WTC11 (cell line): ENCODE measurements at regions not wholly inside any gene's neighbourhood (a gene's known extent, or its start where the extent isn't known, plus 50 kb on each side); places are given as distances from the start of the nearest gene placed in this dataset.

Experiments
- ATAC-seq: fragments of 200-7000 bp; cut with Tn5 transposase; 2 replicates; pipeline ENCODE4 v1.10.0; 2021; ENCODE audit warnings: mild to moderate bottlenecking, moderate library complexity
- CTCF ChIA-PET: fragments of 300-600 bp; sonication (Branson Sonifier 250); formaldehyde crosslinking; loops from one replicate; lab custom pipeline; 2021; ENCODE audit warnings: antibody characterized with exemption; lab: Charles Lee
- POLR2A ChIA-PET: fragments of 350-600 bp; sonication (Branson Sonifier 250); formaldehyde crosslinking; loops from one replicate; lab custom pipeline; 2021; ENCODE audit warnings: antibody characterized with exemption; lab: Charles Lee
- DNase-seq: peaks from one replicate; pipeline ENCODE4 v3.0.0; 2021; ENCODE audit warnings: low spot score
- H3K27ac Mint-ChIP-seq: 2 replicates; pipeline ENCODE4 v1.8.0; 2021; ENCODE audit warnings: mixed read lengths
- H3K27me3 Mint-ChIP-seq: 2 replicates; pipeline ENCODE4 v1.8.0; 2021; ENCODE audit warnings: low read depth, mild to moderate bottlenecking, moderate library complexity, mixed read lengths
- H3K36me3 Mint-ChIP-seq: 2 replicates; pipeline ENCODE4 v1.8.0; 2021; ENCODE audit warnings: mixed read lengths
- H3K4me1 Mint-ChIP-seq: 2 replicates; pipeline ENCODE4 v1.8.0; 2022; ENCODE audit warnings: mixed read lengths
- H3K4me3 Mint-ChIP-seq: 2 replicates; pipeline ENCODE4 v1.8.0; 2021; ENCODE audit warnings: mild to moderate bottlenecking, moderate library complexity, mixed read lengths
- H3K9me3 Mint-ChIP-seq: 2 replicates; pipeline ENCODE4 v1.8.0; 2021; ENCODE audit warnings: mixed read lengths
- ELF4 ChIP-seq: sonication (generic); formaldehyde crosslinking; IDR thresholded peaks from 2 replicates; pipeline ENCODE4 v1.8.1; 2022; ENCODE audit warnings: low read depth, mild to moderate bottlenecking, moderate library complexity, missing genetic modification reagents
- FOXJ3 ChIP-seq: sonication (generic); formaldehyde crosslinking; IDR thresholded peaks from 2 replicates; pipeline ENCODE4 v1.9.0; 2021; ENCODE audit warnings: missing genetic modification reagents, mild to moderate bottlenecking, borderline replicate concordance
- FOXP1 ChIP-seq: sonication (generic); formaldehyde crosslinking; IDR thresholded peaks from 2 replicates; pipeline ENCODE4 v1.8.0; 2022; ENCODE audit warnings: missing genetic modification reagents, mild to moderate bottlenecking, moderate library complexity, borderline replicate concordance
- JUN ChIP-seq: sonication (generic); formaldehyde crosslinking; IDR thresholded peaks from 2 replicates; pipeline ENCODE4 v1.8.0; 2023; ENCODE audit warnings: mild to moderate bottlenecking, missing genetic modification reagents
- KAT7 ChIP-seq: sonication (generic); formaldehyde crosslinking; IDR thresholded peaks from 2 replicates; pipeline ENCODE4 v1.8.1; 2023; ENCODE audit warnings: missing genetic modification reagents, mild to moderate bottlenecking, borderline replicate concordance
- NFATC4 ChIP-seq: fragments of 250-450 bp; sonication (Bioruptor Pico); IDR thresholded peaks from 2 replicates; pipeline ENCODE4 v1.9.0; 2021; ENCODE audit warnings: mild to moderate bottlenecking
- PRRX2 ChIP-seq: fragments of 250-450 bp; sonication (Bioruptor Pico); IDR thresholded peaks from 2 replicates; pipeline ENCODE4 v1.8.0; 2021; ENCODE audit warnings: mild to moderate bottlenecking
- SOX15 ChIP-seq: fragments of 250-450 bp; sonication (Bioruptor Pico); IDR thresholded peaks from 2 replicates; pipeline ENCODE4 v1.9.0; 2021; ENCODE audit warnings: mild to moderate bottlenecking
- ZNF121 ChIP-seq: sonication (generic); formaldehyde crosslinking; IDR thresholded peaks from 2 replicates; pipeline ENCODE4 v1.8.0; 2023; ENCODE audit warnings: missing genetic modification reagents
- TF ChIP-seq, protein P1 (sequence below): sonication (generic); formaldehyde crosslinking; IDR thresholded peaks from 2 replicates; pipeline ENCODE4 v1.8.1; 2023; ENCODE audit warnings: mild to moderate bottlenecking, missing genetic modification reagents, borderline replicate concordance
- TF ChIP-seq, protein P2 (sequence below): fragments of 250-450 bp; sonication (Bioruptor Pico); IDR thresholded peaks from 2 replicates; pipeline ENCODE4 v1.8.0; 2021; ENCODE audit warnings: mild to moderate bottlenecking
- TF ChIP-seq, protein P3 (sequence below): sonication (generic); formaldehyde crosslinking; IDR thresholded peaks from 2 replicates; pipeline ENCODE4 v1.8.1; 2022; ENCODE audit warnings: low read depth, mild to moderate bottlenecking, moderate library complexity, missing genetic modification reagents, borderline replicate concordance
- TF ChIP-seq, protein P4 (sequence below): fragments of 250-450 bp; sonication (Bioruptor Pico); IDR thresholded peaks from 2 replicates; pipeline ENCODE4 v1.9.0; 2021; ENCODE audit warnings: mild to moderate bottlenecking
- TF ChIP-seq, protein P5 (sequence below): fragments of 250-450 bp; sonication (Bioruptor Pico); IDR thresholded peaks from 2 replicates; pipeline ENCODE4 v2.1.2; 2022; ENCODE audit warnings: mild to moderate bottlenecking, moderate library complexity
- TF ChIP-seq, protein P6 (sequence below): sonication (generic); formaldehyde crosslinking; IDR thresholded peaks from 2 replicates; pipeline ENCODE4 v1.8.0; 2022; ENCODE audit warnings: mild to moderate bottlenecking, missing genetic modification reagents
- TF ChIP-seq, protein P7 (sequence below): sonication (generic); formaldehyde crosslinking; IDR thresholded peaks from 2 replicates; pipeline ENCODE4 v1.8.0; 2022; ENCODE audit warnings: mild to moderate bottlenecking, missing genetic modification reagents
- TF ChIP-seq, protein P8 (sequence below): sonication (generic); formaldehyde crosslinking; IDR thresholded peaks from 2 replicates; pipeline ENCODE4 v1.8.0; 2023; ENCODE audit warnings: missing genetic modification reagents, mild to moderate bottlenecking, borderline replicate concordance
- TF ChIP-seq, protein P9 (sequence below): sonication (generic); formaldehyde crosslinking; IDR thresholded peaks from 2 replicates; pipeline ENCODE4 v1.8.1; 2023; ENCODE audit warnings: mild to moderate bottlenecking, missing genetic modification reagents, moderate library complexity

DNA sequence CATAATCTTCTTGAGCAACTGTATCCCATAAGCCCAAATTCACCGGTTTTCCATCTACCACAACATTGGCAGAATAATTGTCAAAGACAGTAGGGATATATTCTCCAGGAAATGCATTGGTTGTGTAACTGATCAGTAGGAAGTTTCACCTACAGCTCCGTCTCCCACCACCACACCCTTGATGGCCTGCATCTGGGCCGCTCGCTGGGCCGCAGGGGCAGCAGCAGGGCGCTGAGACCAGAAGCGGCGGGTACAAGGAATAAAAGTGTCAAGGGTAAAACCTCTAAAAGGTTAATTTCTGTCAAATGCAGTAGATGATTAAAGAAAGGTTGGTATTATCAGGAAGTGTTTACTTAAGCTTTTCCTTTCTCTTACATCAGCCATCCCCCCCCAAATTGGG, 167.6 kb upstream of the DKK2 start (continued):
- TF ChIP-seq, protein P1, sequence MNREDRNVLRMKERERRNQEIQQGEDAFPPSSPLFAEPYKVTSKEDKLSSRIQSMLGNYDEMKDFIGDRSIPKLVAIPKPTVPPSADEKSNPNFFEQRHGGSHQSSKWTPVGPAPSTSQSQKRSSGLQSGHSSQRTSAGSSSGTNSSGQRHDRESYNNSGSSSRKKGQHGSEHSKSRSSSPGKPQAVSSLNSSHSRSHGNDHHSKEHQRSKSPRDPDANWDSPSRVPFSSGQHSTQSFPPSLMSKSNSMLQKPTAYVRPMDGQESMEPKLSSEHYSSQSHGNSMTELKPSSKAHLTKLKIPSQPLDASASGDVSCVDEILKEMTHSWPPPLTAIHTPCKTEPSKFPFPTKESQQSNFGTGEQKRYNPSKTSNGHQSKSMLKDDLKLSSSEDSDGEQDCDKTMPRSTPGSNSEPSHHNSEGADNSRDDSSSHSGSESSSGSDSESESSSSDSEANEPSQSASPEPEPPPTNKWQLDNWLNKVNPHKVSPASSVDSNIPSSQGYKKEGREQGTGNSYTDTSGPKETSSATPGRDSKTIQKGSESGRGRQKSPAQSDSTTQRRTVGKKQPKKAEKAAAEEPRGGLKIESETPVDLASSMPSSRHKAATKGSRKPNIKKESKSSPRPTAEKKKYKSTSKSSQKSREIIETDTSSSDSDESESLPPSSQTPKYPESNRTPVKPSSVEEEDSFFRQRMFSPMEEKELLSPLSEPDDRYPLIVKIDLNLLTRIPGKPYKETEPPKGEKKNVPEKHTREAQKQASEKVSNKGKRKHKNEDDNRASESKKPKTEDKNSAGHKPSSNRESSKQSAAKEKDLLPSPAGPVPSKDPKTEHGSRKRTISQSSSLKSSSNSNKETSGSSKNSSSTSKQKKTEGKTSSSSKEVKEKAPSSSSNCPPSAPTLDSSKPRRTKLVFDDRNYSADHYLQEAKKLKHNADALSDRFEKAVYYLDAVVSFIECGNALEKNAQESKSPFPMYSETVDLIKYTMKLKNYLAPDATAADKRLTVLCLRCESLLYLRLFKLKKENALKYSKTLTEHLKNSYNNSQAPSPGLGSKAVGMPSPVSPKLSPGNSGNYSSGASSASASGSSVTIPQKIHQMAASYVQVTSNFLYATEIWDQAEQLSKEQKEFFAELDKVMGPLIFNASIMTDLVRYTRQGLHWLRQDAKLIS, result no peak
- TF ChIP-seq FOXJ3 (CRISPR knock-in tag), result no peak
- TF ChIP-seq, protein P2, sequence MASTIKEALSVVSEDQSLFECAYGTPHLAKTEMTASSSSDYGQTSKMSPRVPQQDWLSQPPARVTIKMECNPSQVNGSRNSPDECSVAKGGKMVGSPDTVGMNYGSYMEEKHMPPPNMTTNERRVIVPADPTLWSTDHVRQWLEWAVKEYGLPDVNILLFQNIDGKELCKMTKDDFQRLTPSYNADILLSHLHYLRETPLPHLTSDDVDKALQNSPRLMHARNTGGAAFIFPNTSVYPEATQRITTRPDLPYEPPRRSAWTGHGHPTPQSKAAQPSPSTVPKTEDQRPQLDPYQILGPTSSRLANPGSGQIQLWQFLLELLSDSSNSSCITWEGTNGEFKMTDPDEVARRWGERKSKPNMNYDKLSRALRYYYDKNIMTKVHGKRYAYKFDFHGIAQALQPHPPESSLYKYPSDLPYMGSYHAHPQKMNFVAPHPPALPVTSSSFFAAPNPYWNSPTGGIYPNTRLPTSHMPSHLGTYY (CRISPR knock-in tag), result no peak
- no peak for TF ChIP-seq ZNF121 (CRISPR knock-in tag)
- TF ChIP-seq, protein P3, sequence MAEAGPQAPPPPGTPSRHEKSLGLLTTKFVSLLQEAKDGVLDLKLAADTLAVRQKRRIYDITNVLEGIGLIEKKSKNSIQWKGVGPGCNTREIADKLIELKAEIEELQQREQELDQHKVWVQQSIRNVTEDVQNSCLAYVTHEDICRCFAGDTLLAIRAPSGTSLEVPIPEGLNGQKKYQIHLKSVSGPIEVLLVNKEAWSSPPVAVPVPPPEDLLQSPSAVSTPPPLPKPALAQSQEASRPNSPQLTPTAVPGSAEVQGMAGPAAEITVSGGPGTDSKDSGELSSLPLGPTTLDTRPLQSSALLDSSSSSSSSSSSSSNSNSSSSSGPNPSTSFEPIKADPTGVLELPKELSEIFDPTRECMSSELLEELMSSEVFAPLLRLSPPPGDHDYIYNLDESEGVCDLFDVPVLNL, result no peak
- no peak for TF ChIP-seq JUN (CRISPR knock-in tag)
- TF ChIP-seq NFATC4, result no peak
- TF ChIP-seq, protein P4, sequence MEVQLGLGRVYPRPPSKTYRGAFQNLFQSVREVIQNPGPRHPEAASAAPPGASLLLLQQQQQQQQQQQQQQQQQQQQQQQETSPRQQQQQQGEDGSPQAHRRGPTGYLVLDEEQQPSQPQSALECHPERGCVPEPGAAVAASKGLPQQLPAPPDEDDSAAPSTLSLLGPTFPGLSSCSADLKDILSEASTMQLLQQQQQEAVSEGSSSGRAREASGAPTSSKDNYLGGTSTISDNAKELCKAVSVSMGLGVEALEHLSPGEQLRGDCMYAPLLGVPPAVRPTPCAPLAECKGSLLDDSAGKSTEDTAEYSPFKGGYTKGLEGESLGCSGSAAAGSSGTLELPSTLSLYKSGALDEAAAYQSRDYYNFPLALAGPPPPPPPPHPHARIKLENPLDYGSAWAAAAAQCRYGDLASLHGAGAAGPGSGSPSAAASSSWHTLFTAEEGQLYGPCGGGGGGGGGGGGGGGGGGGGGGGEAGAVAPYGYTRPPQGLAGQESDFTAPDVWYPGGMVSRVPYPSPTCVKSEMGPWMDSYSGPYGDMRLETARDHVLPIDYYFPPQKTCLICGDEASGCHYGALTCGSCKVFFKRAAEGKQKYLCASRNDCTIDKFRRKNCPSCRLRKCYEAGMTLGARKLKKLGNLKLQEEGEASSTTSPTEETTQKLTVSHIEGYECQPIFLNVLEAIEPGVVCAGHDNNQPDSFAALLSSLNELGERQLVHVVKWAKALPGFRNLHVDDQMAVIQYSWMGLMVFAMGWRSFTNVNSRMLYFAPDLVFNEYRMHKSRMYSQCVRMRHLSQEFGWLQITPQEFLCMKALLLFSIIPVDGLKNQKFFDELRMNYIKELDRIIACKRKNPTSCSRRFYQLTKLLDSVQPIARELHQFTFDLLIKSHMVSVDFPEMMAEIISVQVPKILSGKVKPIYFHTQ (CRISPR knock-in tag), result no peak
- TF ChIP-seq, all 79 proteins: peak for 0

DNA sequence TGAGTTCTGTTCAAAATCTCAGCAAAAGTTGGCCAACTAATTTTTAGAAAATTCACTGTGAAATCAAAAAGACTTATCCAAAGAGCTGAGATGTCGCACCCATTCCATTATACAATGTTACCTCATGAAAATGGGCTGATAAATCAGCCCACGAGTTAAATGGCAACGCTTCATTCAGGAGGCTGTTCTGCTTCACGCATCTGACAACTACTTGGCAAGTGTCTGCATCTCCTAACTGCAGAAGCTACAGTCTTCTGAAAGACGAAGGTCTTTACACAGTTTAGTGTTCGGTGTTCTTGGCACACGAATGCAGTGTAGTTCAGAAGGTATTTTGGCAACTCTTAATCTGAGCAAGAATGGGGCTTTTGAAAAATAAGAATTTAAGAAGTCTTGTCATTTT, 166.6 kb upstream of the DKK2 start:
- CTCF ChIA-PET, result no interaction called here
- H3K4me1 Mint-ChIP-seq, result 0 out of 2 replicates have a peak, but pooled peaks cover 2% of the 10 kb centered on the region
- TF ChIP-seq SOX15 (CRISPR knock-in tag) (no peak), ELF4 (CRISPR knock-in tag) (no peak), PRRX2 (no peak), KAT7 (no peak), FOXP1 (no peak)
- TF ChIP-seq, protein P5, sequence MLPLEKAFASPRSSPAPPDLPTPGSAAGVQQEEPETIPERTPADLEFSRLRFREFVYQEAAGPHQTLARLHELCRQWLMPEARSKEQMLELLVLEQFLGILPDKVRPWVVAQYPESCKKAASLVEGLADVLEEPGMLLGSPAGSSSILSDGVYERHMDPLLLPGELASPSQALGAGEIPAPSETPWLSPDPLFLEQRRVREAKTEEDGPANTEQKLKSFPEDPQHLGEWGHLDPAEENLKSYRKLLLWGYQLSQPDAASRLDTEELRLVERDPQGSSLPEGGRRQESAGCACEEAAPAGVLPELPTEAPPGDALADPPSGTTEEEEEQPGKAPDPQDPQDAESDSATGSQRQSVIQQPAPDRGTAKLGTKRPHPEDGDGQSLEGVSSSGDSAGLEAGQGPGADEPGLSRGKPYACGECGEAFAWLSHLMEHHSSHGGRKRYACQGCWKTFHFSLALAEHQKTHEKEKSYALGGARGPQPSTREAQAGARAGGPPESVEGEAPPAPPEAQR (CRISPR knock-in tag), result no peak
- TF ChIP-seq, protein P6, sequence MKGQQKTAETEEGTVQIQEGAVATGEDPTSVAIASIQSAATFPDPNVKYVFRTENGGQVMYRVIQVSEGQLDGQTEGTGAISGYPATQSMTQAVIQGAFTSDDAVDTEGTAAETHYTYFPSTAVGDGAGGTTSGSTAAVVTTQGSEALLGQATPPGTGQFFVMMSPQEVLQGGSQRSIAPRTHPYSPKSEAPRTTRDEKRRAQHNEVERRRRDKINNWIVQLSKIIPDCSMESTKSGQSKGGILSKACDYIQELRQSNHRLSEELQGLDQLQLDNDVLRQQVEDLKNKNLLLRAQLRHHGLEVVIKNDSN (CRISPR knock-in tag), result no peak
- TF ChIP-seq, protein P7, sequence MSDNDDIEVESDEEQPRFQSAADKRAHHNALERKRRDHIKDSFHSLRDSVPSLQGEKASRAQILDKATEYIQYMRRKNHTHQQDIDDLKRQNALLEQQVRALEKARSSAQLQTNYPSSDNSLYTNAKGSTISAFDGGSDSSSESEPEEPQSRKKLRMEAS (CRISPR knock-in tag), result no peak
- TF ChIP-seq, protein P8, sequence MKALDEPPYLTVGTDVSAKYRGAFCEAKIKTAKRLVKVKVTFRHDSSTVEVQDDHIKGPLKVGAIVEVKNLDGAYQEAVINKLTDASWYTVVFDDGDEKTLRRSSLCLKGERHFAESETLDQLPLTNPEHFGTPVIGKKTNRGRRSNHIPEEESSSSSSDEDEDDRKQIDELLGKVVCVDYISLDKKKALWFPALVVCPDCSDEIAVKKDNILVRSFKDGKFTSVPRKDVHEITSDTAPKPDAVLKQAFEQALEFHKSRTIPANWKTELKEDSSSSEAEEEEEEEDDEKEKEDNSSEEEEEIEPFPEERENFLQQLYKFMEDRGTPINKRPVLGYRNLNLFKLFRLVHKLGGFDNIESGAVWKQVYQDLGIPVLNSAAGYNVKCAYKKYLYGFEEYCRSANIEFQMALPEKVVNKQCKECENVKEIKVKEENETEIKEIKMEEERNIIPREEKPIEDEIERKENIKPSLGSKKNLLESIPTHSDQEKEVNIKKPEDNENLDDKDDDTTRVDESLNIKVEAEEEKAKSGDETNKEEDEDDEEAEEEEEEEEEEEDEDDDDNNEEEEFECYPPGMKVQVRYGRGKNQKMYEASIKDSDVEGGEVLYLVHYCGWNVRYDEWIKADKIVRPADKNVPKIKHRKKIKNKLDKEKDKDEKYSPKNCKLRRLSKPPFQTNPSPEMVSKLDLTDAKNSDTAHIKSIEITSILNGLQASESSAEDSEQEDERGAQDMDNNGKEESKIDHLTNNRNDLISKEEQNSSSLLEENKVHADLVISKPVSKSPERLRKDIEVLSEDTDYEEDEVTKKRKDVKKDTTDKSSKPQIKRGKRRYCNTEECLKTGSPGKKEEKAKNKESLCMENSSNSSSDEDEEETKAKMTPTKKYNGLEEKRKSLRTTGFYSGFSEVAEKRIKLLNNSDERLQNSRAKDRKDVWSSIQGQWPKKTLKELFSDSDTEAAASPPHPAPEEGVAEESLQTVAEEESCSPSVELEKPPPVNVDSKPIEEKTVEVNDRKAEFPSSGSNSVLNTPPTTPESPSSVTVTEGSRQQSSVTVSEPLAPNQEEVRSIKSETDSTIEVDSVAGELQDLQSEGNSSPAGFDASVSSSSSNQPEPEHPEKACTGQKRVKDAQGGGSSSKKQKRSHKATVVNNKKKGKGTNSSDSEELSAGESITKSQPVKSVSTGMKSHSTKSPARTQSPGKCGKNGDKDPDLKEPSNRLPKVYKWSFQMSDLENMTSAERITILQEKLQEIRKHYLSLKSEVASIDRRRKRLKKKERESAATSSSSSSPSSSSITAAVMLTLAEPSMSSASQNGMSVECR, result no peak
- TF ChIP-seq, protein P9, sequence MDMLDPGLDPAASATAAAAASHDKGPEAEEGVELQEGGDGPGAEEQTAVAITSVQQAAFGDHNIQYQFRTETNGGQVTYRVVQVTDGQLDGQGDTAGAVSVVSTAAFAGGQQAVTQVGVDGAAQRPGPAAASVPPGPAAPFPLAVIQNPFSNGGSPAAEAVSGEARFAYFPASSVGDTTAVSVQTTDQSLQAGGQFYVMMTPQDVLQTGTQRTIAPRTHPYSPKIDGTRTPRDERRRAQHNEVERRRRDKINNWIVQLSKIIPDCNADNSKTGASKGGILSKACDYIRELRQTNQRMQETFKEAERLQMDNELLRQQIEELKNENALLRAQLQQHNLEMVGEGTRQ (CRISPR knock-in tag), result no peak

More for the DNA sequence above, 166.6 kb upstream of the DKK2 start:
- H3K9me3 Mint-ChIP-seq, result no peaks in the 10 kb centered on the region
- H3K36me3 Mint-ChIP-seq, result no peaks in the 10 kb centered on the region
- DNase-seq (no peak), ATAC-seq (no peak)
- H3K27ac Mint-ChIP-seq, result no peak overlapping the region
- no peak overlapping the region for H3K4me3 Mint-ChIP-seq
- POLR2A ChIA-PET, result no interaction called here
- no peaks in the 10 kb centered on the region for H3K27me3 Mint-ChIP-seq
